DOHH2 (cell line): ENCODE measurements at regions not wholly inside any gene's neighbourhood (a gene's known extent, or its start where the extent isn't known, plus 50 kb on each side); places are given as distances from the start of the nearest gene placed in this dataset.

Source experiments
- EZH2phosphoT487 ChIP-seq: fragments of 200-600 bp; sonication (generic); IDR thresholded peaks from 2 replicates; pipeline ENCODE4 v1.6.1; 2017; ENCODE audit warnings: borderline replicate concordance, mild to moderate bottlenecking, antibody characterized with exemption, low read length, moderate library complexity, mixed read lengths
- TF ChIP-seq, protein P1 (sequence below): fragments of 200-600 bp; sonication (generic); IDR thresholded peaks from one replicate; pipeline ENCODE4 v1.5.1; 2014; ENCODE audit warnings: antibody characterized with exemption, mild to moderate bottlenecking, low read depth, low read length; ENCODE audit not compliant: poor library complexity, severe bottlenecking

DNA sequence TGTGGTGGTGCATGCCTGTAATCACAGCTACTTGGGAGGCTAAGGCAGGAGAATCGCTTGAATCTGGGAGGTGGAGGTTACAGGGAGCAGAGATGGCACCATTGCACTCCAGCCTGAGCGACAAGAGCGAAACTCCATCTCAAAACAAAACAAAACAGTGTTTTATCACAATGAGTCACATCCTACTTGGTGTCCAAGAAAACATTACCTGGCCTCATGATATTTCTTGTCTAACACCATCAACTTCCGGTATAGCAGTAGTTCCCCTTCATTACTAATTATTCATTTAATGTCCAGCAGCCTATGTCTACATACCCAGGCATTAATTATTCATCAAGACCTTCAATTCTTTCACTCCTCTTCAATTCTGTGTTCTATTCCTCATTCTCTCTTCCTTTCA is 115.5 kb downstream of the CCDC59 start:
- no peak for TF ChIP-seq EZH2phosphoT487
- TF ChIP-seq, protein P1, sequence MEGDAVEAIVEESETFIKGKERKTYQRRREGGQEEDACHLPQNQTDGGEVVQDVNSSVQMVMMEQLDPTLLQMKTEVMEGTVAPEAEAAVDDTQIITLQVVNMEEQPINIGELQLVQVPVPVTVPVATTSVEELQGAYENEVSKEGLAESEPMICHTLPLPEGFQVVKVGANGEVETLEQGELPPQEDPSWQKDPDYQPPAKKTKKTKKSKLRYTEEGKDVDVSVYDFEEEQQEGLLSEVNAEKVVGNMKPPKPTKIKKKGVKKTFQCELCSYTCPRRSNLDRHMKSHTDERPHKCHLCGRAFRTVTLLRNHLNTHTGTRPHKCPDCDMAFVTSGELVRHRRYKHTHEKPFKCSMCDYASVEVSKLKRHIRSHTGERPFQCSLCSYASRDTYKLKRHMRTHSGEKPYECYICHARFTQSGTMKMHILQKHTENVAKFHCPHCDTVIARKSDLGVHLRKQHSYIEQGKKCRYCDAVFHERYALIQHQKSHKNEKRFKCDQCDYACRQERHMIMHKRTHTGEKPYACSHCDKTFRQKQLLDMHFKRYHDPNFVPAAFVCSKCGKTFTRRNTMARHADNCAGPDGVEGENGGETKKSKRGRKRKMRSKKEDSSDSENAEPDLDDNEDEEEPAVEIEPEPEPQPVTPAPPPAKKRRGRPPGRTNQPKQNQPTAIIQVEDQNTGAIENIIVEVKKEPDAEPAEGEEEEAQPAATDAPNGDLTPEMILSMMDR, result no peak
